Omental fat pad (tissue), 3 donors: ENCODE measurements at regions not wholly inside any gene's neighbourhood (a gene's known extent, or its start where the extent isn't known, plus 50 kb on each side); places are given as distances from the start of the nearest gene placed in this dataset.
"Not testable (repeated sequence)": the region's sequence is repeated elsewhere in the genome, so short reads cannot be mapped to it uniquely, and the experiment has no call there.

ENCODE experiments used
- ATAC-seq: fragments of 150-250 bp; one replicate; pipeline ENCODE4 v1.9.1; 2016; ENCODE audit warnings: mild to moderate bottlenecking, moderate library complexity; ENCODE audit not compliant: low FRiP score
- DNase-seq: peaks from one replicate; pipeline ENCODE4 v3.0.0-alpha.2; 2019; ENCODE audit warnings: low spot score
- TF ChIP-seq, protein P1 (sequence below), 3 donors: fragments of 450-650 bp; IDR thresholded peaks; one replicate each; pipeline ENCODE4 v1.5.1; 2016 to 2017; ENCODE audit warnings: antibody characterized with exemption in 3 of 3, mild to moderate bottlenecking in 3 of 3, moderate library complexity in 2 of 3

DNA sequence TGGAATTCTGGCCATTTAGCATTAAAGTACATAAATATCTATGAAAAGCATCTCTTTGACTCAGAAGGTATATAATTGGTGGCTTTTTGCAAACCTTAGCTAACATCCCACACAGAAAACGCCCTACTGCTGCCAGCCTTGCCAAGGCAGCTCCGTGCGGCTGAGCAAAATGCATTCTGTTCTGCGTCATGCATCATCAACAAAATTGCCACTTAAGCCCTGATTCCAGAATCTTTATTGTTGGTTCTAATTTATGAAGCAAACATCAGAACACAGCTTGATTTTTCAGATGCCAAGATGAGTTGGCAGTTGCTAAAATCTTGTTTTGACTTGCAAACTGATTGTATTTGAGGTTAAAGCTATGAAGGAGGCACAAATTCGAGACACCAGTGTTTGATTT is 314.9 kb upstream of the DEPDC1 start:
- TF ChIP-seq, protein P1, sequence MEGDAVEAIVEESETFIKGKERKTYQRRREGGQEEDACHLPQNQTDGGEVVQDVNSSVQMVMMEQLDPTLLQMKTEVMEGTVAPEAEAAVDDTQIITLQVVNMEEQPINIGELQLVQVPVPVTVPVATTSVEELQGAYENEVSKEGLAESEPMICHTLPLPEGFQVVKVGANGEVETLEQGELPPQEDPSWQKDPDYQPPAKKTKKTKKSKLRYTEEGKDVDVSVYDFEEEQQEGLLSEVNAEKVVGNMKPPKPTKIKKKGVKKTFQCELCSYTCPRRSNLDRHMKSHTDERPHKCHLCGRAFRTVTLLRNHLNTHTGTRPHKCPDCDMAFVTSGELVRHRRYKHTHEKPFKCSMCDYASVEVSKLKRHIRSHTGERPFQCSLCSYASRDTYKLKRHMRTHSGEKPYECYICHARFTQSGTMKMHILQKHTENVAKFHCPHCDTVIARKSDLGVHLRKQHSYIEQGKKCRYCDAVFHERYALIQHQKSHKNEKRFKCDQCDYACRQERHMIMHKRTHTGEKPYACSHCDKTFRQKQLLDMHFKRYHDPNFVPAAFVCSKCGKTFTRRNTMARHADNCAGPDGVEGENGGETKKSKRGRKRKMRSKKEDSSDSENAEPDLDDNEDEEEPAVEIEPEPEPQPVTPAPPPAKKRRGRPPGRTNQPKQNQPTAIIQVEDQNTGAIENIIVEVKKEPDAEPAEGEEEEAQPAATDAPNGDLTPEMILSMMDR (IDR thresholded peaks at IDR 0.05): no peak
- ATAC-seq (no peak), DNase-seq (no peak)

DNA sequence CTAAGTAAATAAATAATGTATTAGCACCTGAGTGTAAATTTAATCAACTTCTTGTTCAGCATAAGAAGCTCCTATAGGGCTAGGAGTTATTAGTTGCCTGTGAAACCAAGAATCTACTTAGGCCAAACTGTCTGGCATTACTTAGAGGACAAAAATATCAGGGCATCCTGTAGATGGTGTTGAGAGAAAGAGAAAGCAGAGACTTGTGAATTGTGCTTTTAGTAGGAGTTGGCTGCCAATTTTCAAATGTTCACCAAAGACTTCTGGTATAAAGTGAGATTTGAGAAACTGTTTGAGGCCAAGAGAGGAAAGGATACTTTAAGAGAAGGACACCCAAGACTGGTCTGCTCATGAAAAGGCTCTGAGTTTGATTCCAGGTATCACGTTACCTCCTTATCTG is 315.5 kb upstream of the DEPDC1 start:
- ATAC-seq: no peak
- no peak for DNase-seq
- TF ChIP-seq, protein P1 (IDR thresholded peaks at IDR 0.05): no peak

DNA sequence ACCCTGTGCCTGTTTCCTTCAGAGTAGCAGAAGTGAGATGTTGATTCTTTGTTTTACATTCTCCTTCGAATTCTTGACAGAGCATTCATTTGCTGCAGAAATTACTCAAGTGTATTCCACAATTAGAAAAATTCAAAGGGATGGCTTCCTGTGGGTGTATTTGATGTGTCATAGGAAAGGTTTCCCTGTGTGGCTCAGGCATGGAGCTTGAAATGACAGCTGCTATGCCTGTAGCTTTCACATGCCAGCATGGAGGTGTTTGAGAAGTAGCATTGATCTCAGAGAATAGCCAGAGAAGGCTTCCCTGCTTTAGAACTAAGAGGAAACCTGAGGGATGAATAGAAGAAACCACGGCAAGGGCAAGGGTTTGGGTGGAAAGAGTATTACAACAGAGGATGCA is 317.2 kb upstream of the DEPDC1 start:
- ATAC-seq (no peak), DNase-seq (no peak)
- TF ChIP-seq, protein P1 (IDR thresholded peaks at IDR 0.05): no peak

DNA sequence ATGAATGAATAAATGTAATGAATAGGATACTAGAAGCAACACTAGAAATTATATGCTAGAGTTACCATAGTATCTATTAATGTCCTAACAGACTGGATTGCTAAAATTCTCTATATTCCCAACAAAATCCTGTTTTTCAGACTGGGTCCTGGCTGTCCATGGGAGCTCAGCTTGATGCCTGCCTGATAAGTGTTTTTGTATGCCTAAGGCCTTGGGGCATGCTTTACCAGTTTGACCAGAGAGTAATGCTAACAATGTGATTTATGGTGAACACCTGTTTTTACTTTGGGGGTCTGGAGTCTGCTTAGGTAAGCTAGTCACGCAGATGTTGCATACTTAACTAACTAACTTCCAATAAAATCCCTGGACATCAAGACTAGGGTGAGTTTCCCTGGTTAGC is 318.8 kb upstream of the DEPDC1 start:
- ATAC-seq (no peak), DNase-seq (no peak)
- TF ChIP-seq, protein P1 (IDR thresholded peaks at IDR 0.05): no peak

DNA sequence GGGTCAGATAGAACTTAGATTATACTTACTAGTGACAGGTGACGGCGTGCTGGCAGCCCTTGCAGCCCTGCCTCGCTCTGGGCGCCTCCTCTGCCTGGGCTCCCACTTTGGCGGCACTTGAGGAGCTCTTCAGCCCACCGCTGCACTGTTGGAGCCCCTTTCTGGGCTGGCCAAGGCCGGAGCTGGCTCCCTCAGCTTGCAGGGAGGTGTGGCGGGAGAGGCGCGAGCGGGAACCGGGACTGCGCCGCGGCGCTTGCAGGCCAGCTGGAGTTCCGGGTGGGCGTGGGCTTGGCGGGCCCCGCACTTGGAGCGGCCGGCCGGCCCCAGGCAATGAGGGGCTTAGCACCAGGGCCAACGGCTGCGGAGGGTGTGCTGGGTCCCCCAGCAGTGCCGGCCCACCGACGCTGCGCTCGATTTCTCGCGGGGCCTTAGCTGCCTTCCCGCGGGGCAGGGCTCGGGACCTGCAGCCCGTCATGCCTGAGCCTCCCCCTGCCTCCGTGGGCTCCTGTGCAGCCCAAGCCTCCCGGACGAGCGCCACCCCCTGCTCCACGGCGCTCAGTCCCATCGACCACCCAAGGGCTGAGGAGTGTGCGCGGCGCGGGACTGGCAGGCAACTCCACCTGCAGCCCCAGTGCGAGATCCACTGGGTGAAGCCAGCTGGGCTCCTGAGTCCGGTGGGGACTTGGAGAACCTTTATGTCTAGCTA is 320.8 kb upstream of the DEPDC1 start:
- not testable (repeated sequence) for ATAC-seq, DNase-seq

DNA sequence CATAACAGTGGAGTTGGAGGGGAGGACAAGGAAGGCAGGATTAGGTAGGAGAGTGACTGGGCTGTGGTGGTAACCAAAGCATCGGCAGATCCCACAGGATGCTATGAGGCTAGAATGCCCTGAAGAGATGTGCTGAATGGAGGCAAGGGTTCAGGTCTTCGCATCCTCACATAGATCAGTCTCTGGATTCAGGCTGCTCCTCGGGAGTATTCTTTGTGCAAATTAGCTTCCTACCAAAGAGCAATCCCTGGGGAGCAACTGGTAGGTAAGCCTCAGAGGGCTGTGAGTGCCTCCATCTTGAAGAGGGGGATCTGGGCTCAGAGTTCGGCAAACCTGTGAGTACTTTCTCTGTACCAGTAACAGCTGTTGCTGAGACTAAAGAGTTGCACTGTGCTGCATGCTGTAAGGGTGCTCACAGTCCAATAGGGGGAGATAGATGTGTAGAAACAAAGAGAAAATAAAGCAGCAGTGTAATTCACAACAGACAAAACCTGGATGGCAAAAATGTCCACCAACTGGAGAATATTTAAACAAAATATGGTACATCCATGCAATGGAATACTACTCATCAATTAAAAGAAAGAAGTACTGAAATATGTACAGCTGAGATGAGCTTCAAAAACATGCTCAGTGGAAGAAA is 322.4 kb upstream of the DEPDC1 start:
- TF ChIP-seq, protein P1 (IDR thresholded peaks at IDR 0.05): no peak
- ATAC-seq (no peak), DNase-seq (no peak)

DNA sequence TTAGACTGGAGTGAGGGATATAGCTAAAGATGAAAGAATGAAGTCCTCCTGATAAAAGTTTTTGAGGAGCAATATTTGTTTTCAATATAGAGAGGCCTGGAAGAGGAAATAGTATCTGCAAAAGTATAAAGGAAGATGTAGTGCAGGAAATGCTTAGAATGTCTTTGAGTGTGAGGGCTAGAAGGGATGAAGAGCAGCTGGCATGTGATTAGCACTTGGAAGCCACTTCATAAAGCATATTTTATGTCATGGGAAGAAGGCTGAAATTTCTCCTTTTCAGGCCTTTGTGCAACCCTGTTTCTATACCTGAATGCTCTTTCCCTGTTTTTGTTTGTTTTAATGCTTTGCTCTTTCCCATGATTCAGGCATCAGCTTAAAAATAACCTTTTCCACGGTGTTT is 323.3 kb upstream of the DEPDC1 start:
- TF ChIP-seq, protein P1 (IDR thresholded peaks at IDR 0.05): no peak
- DNase-seq: no peak
- ATAC-seq: no peak
